GM21528 (cell line): ENCODE measurements at regions not wholly inside any gene's neighbourhood (a gene's known extent, or its start where the extent isn't known, plus 50 kb on each side); places are given as distances from the start of the nearest gene placed in this dataset.
"Not testable (repeated sequence)": the region's sequence is repeated elsewhere in the genome, so short reads cannot be mapped to it uniquely, and the experiment has no call there.

ENCODE experiments used
- ATAC-seq: cut with Tn5 transposase; IDR thresholded peaks from one replicate; pipeline ENCODE4 v1.9.1; 2021; ENCODE audit warnings: mild to moderate bottlenecking, moderate library complexity; ENCODE audit not compliant: unreplicated experiment, low FRiP score

- ATAC-seq: no peak
These were observed 245.4 kb upstream of the CBLB start for GRCh38 chr3:106114220-106114619.

GRCh38 chr3:106114848-106115247, 246.0 kb upstream of the CBLB start:
- ATAC-seq: no peak

GRCh38 chr3:106115557-106115956, 246.7 kb upstream of the CBLB start:
- no peak for ATAC-seq

DNA sequence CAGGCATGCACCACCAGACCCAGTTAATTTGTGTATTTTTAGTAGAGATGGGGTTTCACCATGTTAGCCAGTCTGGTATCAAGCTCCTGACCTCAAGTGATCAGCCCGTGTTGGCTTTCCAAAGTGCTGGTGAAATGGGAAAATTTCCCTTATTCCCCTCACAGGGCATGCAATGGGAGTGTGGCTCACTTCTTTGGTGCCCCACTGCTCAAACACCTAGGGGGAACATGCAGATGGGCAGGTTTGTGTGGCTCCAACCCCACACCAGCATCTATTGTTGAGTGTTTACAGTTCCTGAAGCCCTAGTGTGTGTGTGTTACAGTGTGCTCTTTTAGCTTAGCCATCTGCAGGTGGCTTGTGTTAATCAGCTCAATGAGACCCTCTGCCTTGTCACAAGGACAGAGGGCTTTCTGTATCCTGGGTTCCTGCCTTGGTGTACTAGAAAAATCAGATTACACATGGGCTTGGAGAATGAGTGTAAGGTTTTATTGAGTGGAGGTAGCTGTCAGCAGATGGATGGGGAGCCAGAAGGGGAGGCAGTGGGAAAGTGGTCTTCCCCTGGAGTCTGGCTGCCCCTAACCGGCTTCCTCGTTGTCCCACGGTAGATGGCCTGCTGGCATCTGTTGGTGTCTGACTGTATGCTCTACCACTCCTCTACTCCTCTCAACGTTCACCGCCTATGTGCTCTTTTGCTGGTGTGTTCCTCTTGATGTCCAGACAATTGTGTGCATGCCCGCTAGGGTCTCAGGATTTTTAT, 248.1 kb upstream of the CBLB start:
- ATAC-seq: no peak

DNA sequence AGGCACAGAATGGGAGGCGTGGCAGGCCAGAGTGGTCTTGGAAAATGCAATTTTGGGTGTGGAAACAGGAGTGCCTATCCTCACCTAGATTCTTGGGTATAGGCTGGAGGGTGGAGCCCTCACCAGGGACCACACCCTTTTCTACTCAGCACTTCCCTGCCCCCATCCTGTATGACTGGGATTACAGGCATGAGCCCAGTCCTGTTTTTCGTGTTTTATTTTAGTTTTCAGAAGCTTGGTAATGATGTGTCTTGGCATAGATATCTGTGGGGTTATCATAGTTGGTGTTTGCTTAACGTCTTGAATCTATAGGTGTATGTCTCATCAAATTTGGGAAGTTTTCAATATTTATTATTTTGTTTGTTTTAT, 248.7 kb upstream of the CBLB start:
- no peak for ATAC-seq

GRCh38 chr3:106119614-106120082, 250.8 kb upstream of the CBLB start:
- ATAC-seq: no peak

GRCh38 chr3:106120356-106120755, 251.5 kb upstream of the CBLB start:
- ATAC-seq: no peak

DNA sequence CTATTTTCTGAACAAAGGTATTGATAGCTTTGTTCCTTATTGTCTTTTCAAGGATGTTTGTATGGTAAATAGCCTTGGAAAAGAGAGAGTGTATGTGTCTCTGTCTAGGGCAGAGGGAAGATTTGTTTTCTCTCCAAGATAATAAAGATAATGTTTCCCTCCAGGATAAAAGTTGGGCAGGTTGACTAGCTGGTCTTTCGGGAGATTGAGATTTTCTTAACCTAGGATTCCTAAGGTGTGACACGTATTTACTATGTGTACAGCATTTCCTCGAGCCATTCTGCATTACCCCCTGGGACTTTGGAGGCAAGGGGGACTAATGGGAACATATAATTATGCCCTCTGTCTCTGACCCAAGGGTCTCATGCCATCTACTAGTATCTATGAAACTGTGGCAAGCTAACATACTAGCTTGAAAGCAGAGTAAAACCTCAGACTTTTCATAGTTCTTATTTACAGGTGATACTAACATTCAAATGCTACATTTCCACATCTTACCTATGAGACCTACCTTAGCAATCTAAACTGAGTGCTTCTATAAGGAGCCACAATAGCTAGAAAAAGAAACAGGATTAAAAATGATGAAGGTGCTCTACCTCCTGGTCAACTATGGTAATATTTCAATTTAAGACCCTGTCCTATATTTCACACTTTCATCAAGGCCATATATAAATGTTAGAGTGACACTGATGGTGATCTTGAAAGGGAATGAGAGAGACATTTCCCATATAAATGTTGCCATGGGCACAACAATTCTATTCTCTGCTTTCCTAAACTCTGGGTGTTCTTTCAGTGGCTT, 252.9 kb upstream of the CBLB start:
- no peak for ATAC-seq

GRCh38 chr3:106124818-106125217, 256.0 kb upstream of the CBLB start:
- ATAC-seq: no peak

- no peak for ATAC-seq
These were observed 256.5 kb upstream of the CBLB start for GRCh38 chr3:106125321-106125720.

DNA sequence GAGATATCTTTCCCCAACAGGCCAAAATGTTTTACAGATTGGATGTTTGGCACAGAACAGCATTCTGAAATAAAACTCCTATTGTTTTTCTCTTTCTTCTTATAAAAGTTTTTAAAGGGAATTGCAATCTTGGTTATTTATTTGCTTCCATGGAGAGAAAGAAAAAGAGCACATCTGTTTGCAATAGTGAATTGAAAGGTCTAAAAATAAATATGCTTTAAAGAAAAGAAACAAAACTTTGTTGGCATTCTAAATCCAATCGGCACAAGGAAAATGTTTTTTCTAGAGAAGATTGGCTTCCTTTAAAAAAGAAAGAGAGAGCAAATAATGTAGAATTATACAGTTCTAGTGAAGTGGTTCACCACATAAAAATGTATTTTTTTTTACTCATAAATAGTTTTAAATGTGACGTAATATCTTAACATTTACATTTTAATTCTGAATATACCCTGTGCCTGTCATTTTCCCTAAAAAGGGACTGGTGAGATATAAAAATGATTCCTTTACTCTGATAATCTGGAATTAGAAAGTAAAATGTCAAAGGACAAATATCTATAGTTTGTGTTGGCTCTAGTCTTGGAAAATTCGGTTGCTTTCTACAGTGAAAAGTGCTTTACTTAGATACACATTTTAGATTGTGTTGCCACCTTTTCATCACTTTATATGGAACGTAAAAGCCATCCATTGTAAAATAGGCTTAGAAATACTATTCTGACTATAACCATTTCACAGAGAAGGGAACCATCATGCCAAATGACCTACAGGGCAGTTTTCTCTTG, 257.4 kb upstream of the CBLB start:
- no peak for ATAC-seq

GRCh38 chr3:106126846-106127235, 258.0 kb upstream of the CBLB start:
- no peak for ATAC-seq

- no peak for ATAC-seq
These were observed 261.1 kb upstream of the CBLB start for GRCh38 chr3:106129939-106130338.

- no peak for ATAC-seq
These were observed 261.8 kb upstream of the CBLB start for GRCh38 chr3:106130384-106131198.

GRCh38 chr3:106135451-106136160, 266.8 kb upstream of the CBLB start:
- ATAC-seq: no peak

DNA sequence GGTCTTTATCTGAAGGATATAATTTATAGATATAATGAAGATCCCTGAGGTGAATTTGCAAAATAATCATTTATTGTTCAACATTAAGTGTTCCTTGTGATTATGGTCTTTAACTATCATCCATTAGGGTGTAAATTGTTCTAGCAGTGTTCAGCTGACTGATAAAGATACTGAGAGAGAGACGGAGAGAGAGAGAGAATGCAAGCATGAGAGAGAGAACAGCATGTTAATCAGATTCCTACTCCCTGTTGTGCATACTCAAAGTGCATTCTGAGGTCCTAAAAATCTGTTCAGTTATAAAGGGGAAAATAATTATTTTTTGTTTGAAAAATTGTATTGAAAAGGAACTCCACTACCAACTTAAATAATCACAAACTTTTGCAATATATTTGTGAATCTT, 271.0 kb upstream of the CBLB start:
- ATAC-seq: no peak

DNA sequence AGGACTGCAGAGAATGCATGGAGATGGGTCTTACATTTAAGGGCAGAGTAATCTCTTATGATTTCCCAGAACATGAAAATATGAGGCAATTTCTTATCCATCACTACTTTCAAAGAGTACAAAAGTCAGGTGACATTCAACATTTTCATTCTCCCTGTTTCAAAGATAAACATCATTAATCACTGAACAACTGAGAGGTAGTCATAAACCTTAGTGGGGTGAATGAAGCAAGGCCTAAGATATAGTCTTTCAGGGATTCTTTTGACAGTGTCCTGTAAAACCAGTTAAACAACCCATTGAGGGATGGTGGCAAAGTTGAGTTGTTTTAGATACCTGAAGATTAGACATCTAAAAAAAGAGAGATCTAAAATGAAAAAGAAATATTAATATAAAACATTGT, 271.6 kb upstream of the CBLB start:
- no peak for ATAC-seq

DNA sequence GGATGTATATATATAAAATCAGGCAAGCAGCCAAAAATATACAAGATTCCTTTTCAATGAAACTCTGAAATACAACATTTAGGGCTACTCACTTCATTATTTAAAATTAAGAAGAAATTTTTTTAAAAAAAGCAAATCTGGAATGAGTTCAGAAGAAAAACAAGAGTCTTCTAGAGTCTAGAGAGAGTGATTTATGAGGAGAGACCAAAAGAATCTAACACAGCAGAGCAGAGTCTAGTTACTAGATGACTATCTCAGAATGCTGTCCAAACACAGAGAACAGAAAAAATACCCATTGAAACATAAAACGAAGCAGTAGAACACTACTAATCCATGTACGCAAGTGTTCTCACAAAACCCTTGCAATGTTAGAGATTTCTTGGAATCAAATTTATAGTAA, 275.2 kb upstream of the CBLB start:
- no peak for ATAC-seq

DNA sequence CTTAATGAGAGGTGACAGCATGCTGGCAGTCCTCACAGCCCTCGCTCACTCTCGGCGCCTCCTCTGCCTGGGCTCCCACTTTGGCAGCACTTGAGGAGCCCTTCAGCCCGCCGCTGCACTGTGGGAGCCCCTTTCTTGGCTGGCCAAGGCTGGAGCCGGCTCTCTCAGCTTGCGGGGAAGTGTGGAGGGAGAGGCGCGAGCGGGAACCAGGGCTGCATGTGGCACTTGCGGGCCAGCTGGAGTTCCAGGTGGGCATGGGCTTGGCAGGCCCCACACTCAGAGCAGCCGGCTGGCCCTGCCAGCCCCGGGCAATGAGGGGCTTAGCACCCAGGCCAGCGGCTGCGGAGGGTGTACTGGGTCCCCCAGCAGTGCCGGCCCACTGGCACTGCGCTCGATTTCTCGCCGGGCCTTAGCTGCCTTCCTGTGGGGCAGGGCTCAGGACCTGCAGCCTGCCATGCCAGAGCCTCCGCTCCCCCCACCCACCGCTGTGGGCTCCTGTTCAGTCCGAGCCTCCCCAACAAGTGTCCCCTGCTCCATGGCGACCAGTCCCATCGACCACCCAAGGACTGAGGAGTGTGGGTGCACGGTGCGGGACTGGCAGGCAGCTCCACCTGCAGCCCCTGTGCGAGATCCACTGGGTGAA, 279.7 kb upstream of the CBLB start:
- ATAC-seq: not testable (repeated sequence)
